ENCODE measurements at regions not wholly inside any gene's neighbourhood (a gene's known extent, or its start where the extent isn't known, plus 50 kb on each side); places are given as distances from the start of the nearest gene placed in this dataset.

DNA sequence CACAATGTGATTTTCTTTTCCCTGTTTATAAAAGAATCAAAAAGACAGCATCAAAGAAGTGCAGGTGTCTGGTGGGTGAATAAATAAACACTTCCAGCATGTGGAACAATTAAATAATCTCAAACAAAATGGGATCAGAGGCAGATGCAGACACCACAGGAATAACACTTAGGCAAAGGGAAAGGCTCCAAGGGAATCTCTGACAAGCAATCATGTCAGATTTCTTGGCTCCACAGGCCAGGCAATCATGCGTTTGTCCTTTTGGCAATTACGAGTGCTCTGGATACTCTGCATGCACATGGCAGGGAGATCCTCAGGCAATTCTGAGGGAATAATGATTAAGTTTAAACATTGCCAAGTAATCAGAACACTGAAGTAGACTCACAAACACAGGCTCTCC lies 403.5 kb upstream of the LUZP2 start:
- Histone ChIP-seq H3K36me3 (ENCODE audit: control insufficient read depth in 2 of 2, insufficient read depth in 2 of 2, low read length in 2 of 2) (no peaks in the 10 kb centered on the region), H3K9me3 (ENCODE audit: control insufficient read depth in 2 of 2, low read length in 2 of 2) (no peaks in the 10 kb centered on the region), H3K4me3 (ENCODE audit: low read length in 2 of 2) (no peak overlapping the region), H3K27me3 (ENCODE audit: control insufficient read depth in 2 of 2, insufficient read depth in 2 of 2, low read length in 2 of 2) (no peaks in the 10 kb centered on the region), H3K27ac (ENCODE audit: low read depth in 2 of 2, low read length in 2 of 2) (no peak overlapping the region), H3K9ac (ENCODE audit: low read depth in 1 of 2, low read length in 2 of 2) (no peak overlapping the region), H3K4me1 (ENCODE audit: control insufficient read depth in 2 of 2, insufficient read depth in 2 of 2, low read length in 2 of 2) (no peaks in the 10 kb centered on the region)

DNA sequence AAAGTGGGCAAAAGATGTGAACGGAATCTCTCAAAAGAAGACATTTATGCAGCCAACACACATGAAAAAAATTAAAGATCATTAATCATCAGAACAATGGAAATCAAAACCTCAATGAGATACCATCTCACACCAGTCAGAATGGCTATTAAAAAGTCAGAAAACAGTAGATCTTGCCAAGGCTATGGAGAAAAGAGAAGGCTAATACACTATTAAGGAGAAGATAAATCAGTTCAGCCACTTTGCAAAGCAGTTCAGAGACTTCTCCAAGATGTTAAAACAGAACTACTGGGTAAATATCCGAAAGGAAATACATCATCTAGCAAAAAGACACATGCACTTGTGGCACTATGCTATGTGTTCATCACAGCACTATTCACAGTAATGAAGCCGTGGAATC lies 388.2 kb upstream of the LUZP2 start:
- Histone ChIP-seq H3K27me3 (ENCODE audit: control insufficient read depth in 2 of 2, insufficient read depth in 2 of 2, low read length in 2 of 2) (no peaks in the 10 kb centered on the region), H3K36me3 (ENCODE audit: control insufficient read depth in 2 of 2, insufficient read depth in 2 of 2, low read length in 2 of 2) (no peaks in the 10 kb centered on the region), H3K4me3 (ENCODE audit: low read length in 2 of 2) (no peak overlapping the region), H3K9ac (ENCODE audit: low read depth in 1 of 2, low read length in 2 of 2) (no peak overlapping the region), H3K27ac (ENCODE audit: low read depth in 2 of 2, low read length in 2 of 2) (no peak overlapping the region), H3K4me1 (ENCODE audit: control insufficient read depth in 2 of 2, insufficient read depth in 2 of 2, low read length in 2 of 2) (no peaks in the 10 kb centered on the region), H3K9me3 (ENCODE audit: control insufficient read depth in 2 of 2, low read length in 2 of 2) (peaks cover 0 to 3% of the 10 kb centered on the region in 2 donors)

DNA sequence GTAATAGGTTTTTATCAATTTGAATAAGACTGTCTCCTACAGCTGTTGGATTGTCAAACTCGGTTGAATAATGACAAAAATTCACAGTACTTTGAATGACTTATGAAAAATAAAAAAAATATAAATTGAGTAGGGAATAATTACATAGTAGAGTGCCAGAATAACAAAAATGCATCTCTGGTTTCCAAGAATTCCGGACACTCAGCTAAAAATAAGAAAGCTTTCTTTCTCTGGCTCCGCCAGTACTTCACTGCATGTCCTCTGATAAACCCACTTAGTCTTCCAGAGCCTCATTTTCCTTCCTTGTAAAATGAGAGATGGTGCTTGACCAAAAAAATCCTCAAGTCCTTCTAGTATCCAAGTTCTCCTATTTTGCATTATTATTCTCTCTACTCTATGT lies 374.6 kb upstream of the LUZP2 start:
- H3K4me3 ChIP-seq (ENCODE audit: low read length in 2 of 2), result no peak overlapping the region
- no peak overlapping the region for H3K27ac ChIP-seq (ENCODE audit: low read depth in 2 of 2, low read length in 2 of 2)
- no peaks in the 10 kb centered on the region for H3K36me3 ChIP-seq (ENCODE audit: control insufficient read depth in 2 of 2, insufficient read depth in 2 of 2, low read length in 2 of 2)
- no peaks in the 10 kb centered on the region for H3K9me3 ChIP-seq (ENCODE audit: control insufficient read depth in 2 of 2, low read length in 2 of 2)
- no peak overlapping the region for H3K9ac ChIP-seq (ENCODE audit: low read depth in 1 of 2, low read length in 2 of 2)
- H3K4me1 ChIP-seq (ENCODE audit: control insufficient read depth in 2 of 2, insufficient read depth in 2 of 2, low read length in 2 of 2), result no peaks in the 10 kb centered on the region
- H3K27me3 ChIP-seq (ENCODE audit: control insufficient read depth in 2 of 2, insufficient read depth in 2 of 2, low read length in 2 of 2), result no peaks in the 10 kb centered on the region

DNA sequence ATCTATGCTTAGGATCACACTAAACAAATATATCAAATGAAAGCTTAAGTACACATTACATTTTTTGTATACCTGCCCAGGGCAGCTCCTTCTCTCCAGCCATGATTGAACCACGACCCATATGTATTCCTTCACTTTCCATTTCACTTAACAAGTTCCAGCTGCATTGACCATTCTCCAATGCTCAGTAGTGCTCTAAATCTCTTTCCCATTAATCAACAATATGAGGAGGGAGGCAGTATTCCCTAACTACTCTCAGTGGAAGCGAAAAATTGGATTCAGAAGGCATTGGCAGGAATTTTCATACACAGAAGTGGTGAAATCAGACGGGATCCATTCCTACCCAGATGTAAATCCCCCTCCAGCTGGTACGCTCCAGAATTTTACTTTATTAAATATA lies 372.0 kb upstream of the LUZP2 start:
- Histone ChIP-seq H3K27me3 (ENCODE audit: control insufficient read depth in 2 of 2, insufficient read depth in 2 of 2, low read length in 2 of 2) (no peaks in the 10 kb centered on the region), H3K27ac (ENCODE audit: low read depth in 2 of 2, low read length in 2 of 2) (no peak overlapping the region), H3K9me3 (ENCODE audit: control insufficient read depth in 2 of 2, low read length in 2 of 2) (no peaks in the 10 kb centered on the region), H3K36me3 (ENCODE audit: control insufficient read depth in 2 of 2, insufficient read depth in 2 of 2, low read length in 2 of 2) (no peaks in the 10 kb centered on the region), H3K4me3 (ENCODE audit: low read length in 2 of 2) (no peak overlapping the region), H3K4me1 (ENCODE audit: control insufficient read depth in 2 of 2, insufficient read depth in 2 of 2, low read length in 2 of 2) (no peaks in the 10 kb centered on the region), H3K9ac (ENCODE audit: low read depth in 1 of 2, low read length in 2 of 2) (no peak overlapping the region)

DNA sequence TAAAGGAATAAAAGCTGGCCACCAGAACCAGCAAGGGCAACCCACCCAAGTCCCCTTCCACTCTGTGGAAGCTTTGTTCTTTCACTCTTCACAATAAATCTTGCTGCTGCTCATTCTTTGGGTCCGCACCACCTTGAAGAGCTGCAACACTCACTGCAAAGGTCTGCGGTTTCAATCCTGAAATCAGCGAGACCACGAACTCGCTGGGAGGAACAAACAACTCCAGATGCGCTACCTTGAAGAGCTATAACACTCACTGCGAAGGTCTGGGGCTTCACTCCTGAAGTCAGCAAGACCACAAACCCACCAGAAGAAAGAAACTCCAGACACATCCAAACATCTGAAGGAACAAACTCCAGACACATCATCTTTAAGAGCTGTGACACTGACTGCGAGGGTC lies 365.2 kb upstream of the LUZP2 start:
- H3K4me3 ChIP-seq (ENCODE audit: low read length in 2 of 2), result no peak overlapping the region

DNA sequence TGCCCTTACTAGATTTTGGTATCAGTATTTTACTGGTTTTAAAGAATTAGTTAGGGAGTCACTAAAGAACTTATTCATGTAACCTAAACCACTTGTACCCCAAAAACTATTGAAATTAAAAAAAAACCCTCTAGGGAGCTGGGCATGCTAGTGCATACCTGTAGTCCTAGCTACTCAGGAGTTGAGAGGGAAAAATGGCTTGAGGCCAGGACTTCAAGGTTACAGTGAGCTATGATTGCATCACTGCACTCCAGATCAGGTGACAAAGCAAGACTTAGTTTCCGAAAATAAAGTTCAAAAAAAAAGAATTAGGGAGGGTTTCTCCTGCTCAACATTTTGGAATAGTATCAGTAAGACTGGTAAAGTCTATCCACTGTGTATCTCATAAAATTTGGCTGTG lies 364.4 kb upstream of the LUZP2 start:
- no peaks in the 10 kb centered on the region for H3K36me3 ChIP-seq (ENCODE audit: control insufficient read depth in 2 of 2, insufficient read depth in 2 of 2, low read length in 2 of 2)
- H3K4me1 ChIP-seq (ENCODE audit: control insufficient read depth in 2 of 2, insufficient read depth in 2 of 2, low read length in 2 of 2), result no peaks in the 10 kb centered on the region
- no peaks in the 10 kb centered on the region for H3K27me3 ChIP-seq (ENCODE audit: control insufficient read depth in 2 of 2, insufficient read depth in 2 of 2, low read length in 2 of 2)
- H3K9ac ChIP-seq (ENCODE audit: low read depth in 1 of 2, low read length in 2 of 2), result no peak overlapping the region
- no peak overlapping the region for H3K4me3 ChIP-seq (ENCODE audit: low read length in 2 of 2)
- no peak overlapping the region for H3K27ac ChIP-seq (ENCODE audit: low read depth in 2 of 2, low read length in 2 of 2)
- no peaks in the 10 kb centered on the region for H3K9me3 ChIP-seq (ENCODE audit: control insufficient read depth in 2 of 2, low read length in 2 of 2)

More for the DNA sequence above, 365.2 kb upstream of the LUZP2 start:
- Histone ChIP-seq H3K36me3 (ENCODE audit: control insufficient read depth in 2 of 2, insufficient read depth in 2 of 2, low read length in 2 of 2) (no peaks in the 10 kb centered on the region), H3K9me3 (ENCODE audit: control insufficient read depth in 2 of 2, low read length in 2 of 2) (no peaks in the 10 kb centered on the region), H3K4me1 (ENCODE audit: control insufficient read depth in 2 of 2, insufficient read depth in 2 of 2, low read length in 2 of 2) (no peaks in the 10 kb centered on the region), H3K9ac (ENCODE audit: low read depth in 1 of 2, low read length in 2 of 2) (no peak overlapping the region), H3K27me3 (ENCODE audit: control insufficient read depth in 2 of 2, insufficient read depth in 2 of 2, low read length in 2 of 2) (no peaks in the 10 kb centered on the region), H3K27ac (ENCODE audit: low read depth in 2 of 2, low read length in 2 of 2) (no peak overlapping the region)

DNA sequence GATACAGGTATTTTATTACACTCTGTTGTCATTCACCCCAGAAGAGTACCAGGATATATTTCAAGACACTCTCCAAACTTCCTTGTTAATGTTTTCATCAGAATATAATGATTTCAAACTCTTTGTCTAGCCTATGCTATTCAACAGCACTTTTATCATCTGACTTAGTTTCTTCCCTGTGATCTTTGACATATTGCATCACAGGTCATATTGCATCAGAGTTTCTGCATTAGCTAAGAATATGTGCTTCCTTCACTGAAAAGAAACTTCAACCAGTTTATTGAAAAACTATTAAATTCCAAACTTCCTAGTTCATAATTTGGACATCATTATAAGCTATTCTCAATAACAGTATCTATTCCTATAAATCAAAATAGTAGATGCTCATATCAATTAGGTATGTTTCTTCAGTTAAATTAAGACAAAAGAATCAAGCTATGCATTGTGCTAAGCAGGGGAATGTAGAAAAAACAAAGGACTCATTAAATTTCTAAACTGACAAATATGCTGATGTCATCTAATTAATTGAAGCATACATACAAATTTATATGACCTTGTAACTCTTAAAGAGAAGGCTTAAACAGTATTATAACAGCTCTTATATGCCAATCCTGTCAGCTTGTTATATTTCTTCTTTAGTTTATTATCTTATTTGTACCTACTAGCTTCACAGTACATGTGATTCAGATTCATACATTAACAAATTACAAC lies 361.8 kb upstream of the LUZP2 start:
- H3K4me1 ChIP-seq (ENCODE audit: control insufficient read depth in 2 of 2, insufficient read depth in 2 of 2, low read length in 2 of 2), result no peaks in the 10 kb centered on the region
- H3K27ac ChIP-seq (ENCODE audit: low read depth in 2 of 2, low read length in 2 of 2), result no peak overlapping the region
- H3K27me3 ChIP-seq (ENCODE audit: control insufficient read depth in 2 of 2, insufficient read depth in 2 of 2, low read length in 2 of 2), result no peaks in the 10 kb centered on the region
- H3K36me3 ChIP-seq (ENCODE audit: control insufficient read depth in 2 of 2, insufficient read depth in 2 of 2, low read length in 2 of 2), result no peaks in the 10 kb centered on the region
- H3K9ac ChIP-seq (ENCODE audit: low read depth in 1 of 2, low read length in 2 of 2), result no peak overlapping the region
- H3K9me3 ChIP-seq (ENCODE audit: control insufficient read depth in 2 of 2, low read length in 2 of 2), result no peaks in the 10 kb centered on the region
- H3K4me3 ChIP-seq (ENCODE audit: low read length in 2 of 2), result no peak overlapping the region

DNA sequence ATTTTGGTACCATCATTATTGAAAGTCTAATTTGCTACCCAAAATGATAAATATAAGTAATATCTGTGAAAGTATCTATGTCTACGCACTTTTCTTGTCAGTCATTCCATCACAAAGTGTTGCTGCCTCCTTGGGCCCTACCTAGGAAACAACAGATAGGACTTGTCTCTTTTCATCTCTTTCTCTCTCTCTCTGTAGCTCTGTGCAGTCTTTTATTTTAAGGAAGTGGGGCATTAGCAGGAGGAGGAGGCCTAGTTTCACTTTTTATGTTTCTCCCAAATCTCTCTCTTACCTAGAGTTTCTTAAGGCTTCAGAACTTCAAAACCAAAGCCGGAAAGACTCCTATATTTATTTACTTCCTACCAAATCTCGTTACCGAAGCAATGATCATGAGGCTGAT lies 354.8 kb upstream of the LUZP2 start:
- Histone ChIP-seq H3K4me1 (ENCODE audit: control insufficient read depth in 2 of 2, insufficient read depth in 2 of 2, low read length in 2 of 2) (no peaks in the 10 kb centered on the region), H3K27ac (ENCODE audit: low read depth in 2 of 2, low read length in 2 of 2) (no peak overlapping the region), H3K27me3 (ENCODE audit: control insufficient read depth in 2 of 2, insufficient read depth in 2 of 2, low read length in 2 of 2) (no peaks in the 10 kb centered on the region), H3K9me3 (ENCODE audit: control insufficient read depth in 2 of 2, low read length in 2 of 2) (no peaks in the 10 kb centered on the region), H3K4me3 (ENCODE audit: low read length in 2 of 2) (no peak overlapping the region), H3K9ac (ENCODE audit: low read depth in 1 of 2, low read length in 2 of 2) (no peak overlapping the region), H3K36me3 (ENCODE audit: control insufficient read depth in 2 of 2, insufficient read depth in 2 of 2, low read length in 2 of 2) (no peaks in the 10 kb centered on the region)

DNA sequence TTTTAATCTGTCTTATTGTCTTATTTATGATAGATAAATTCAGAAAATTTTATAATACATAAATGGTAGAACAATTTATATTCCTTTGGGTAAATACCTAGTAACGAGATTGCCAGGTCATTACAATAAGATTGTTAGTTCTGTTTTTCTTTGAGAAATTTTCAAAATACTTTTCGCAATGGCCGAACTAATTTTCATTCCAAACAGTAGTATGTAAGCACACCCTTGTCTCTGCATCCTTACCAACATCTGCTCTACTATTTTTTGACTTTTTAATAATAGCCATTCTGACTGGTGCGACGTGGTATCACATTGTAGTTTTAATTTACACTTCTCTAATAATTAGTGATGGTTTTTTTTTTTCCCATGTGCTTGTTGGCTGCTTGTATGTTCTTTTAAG lies 351.4 kb upstream of the LUZP2 start:
- H3K9ac ChIP-seq (ENCODE audit: low read depth in 1 of 2, low read length in 2 of 2), result no peak overlapping the region
- H3K4me1 ChIP-seq (ENCODE audit: control insufficient read depth in 2 of 2, insufficient read depth in 2 of 2, low read length in 2 of 2), result no peaks in the 10 kb centered on the region
- H3K4me3 ChIP-seq (ENCODE audit: low read length in 2 of 2), result no peak overlapping the region
- H3K36me3 ChIP-seq (ENCODE audit: control insufficient read depth in 2 of 2, insufficient read depth in 2 of 2, low read length in 2 of 2), result no peaks in the 10 kb centered on the region
- no peak overlapping the region for H3K27ac ChIP-seq (ENCODE audit: low read depth in 2 of 2, low read length in 2 of 2)
- H3K27me3 ChIP-seq (ENCODE audit: control insufficient read depth in 2 of 2, insufficient read depth in 2 of 2, low read length in 2 of 2), result no peaks in the 10 kb centered on the region
- H3K9me3 ChIP-seq (ENCODE audit: control insufficient read depth in 2 of 2, low read length in 2 of 2), result no peaks in the 10 kb centered on the region

DNA sequence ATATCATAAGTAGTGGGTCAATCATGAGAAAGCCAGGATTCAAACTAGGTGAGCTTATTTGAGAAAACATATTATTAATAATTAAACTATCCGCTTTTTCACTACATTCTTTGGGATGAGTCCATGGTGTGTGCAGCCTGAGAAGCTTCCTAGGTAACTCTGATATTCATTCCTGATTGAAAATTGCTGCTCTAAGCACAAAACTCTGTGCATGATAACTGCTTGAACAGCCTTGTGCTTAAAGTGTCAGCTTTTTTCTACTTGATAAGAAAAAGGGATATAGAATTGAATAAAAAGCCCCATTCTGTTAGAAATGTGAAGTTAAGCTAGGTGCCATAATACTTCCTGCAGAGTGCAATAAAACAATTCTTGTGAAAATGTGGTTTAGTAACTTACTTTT lies 343.5 kb upstream of the LUZP2 start:
- Histone ChIP-seq H3K4me1 (ENCODE audit: control insufficient read depth in 2 of 2, insufficient read depth in 2 of 2, low read length in 2 of 2) (no peaks in the 10 kb centered on the region), H3K36me3 (ENCODE audit: control insufficient read depth in 2 of 2, insufficient read depth in 2 of 2, low read length in 2 of 2) (no peaks in the 10 kb centered on the region), H3K27me3 (ENCODE audit: control insufficient read depth in 2 of 2, insufficient read depth in 2 of 2, low read length in 2 of 2) (no peaks in the 10 kb centered on the region), H3K9ac (ENCODE audit: low read depth in 1 of 2, low read length in 2 of 2) (no peak overlapping the region), H3K4me3 (ENCODE audit: low read length in 2 of 2) (no peak overlapping the region), H3K9me3 (ENCODE audit: control insufficient read depth in 2 of 2, low read length in 2 of 2) (no peaks in the 10 kb centered on the region), H3K27ac (ENCODE audit: low read depth in 2 of 2, low read length in 2 of 2) (no peak overlapping the region)

DNA sequence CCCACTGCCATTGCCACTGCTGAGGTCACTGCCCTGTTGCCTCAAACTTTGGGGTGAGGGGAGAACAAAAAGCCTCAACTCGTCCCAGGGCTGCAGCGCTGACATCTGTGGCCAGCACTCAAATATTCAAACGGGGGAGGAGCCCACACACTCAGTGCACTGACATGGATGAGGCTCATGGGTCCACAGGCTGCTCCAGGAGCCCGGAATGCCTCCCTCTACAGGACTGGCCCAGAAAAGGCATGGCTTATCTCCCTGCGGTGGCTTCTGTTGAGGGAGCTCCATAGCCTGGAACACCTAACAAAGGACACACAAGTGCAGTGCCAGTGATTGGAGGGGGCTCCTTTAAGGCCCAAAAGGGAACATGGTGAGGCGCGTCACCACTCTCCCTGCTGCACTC lies 341.1 kb upstream of the LUZP2 start:
- no peaks in the 10 kb centered on the region for H3K36me3 ChIP-seq (ENCODE audit: control insufficient read depth in 2 of 2, insufficient read depth in 2 of 2, low read length in 2 of 2)
- H3K9ac ChIP-seq (ENCODE audit: low read depth in 1 of 2, low read length in 2 of 2), result no peak overlapping the region

More for the DNA sequence above, 341.1 kb upstream of the LUZP2 start:
- Histone ChIP-seq H3K4me3 (ENCODE audit: low read length in 2 of 2) (no peak overlapping the region), H3K4me1 (ENCODE audit: control insufficient read depth in 2 of 2, insufficient read depth in 2 of 2, low read length in 2 of 2) (no peaks in the 10 kb centered on the region), H3K9me3 (ENCODE audit: control insufficient read depth in 2 of 2, low read length in 2 of 2) (no peaks in the 10 kb centered on the region), H3K27me3 (ENCODE audit: control insufficient read depth in 2 of 2, insufficient read depth in 2 of 2, low read length in 2 of 2) (no peaks in the 10 kb centered on the region), H3K27ac (ENCODE audit: low read depth in 2 of 2, low read length in 2 of 2) (no peak overlapping the region)

All from mucosa of rectum (tissue), 2 donors.